Right ventricle myocardium superior (tissue), 1 donor: ENCODE measurements at regions not wholly inside any gene's neighbourhood (a gene's known extent, or its start where the extent isn't known, plus 50 kb on each side); places are given as distances from the start of the nearest gene placed in this dataset.
A peak's percentile ranks its signal among the peaks of the same experiment; 100 is the strongest.

Source experiments
- ATAC-seq: fragments of 200-7000 bp; cut with Tn5 transposase; one replicate; pipeline ENCODE4 v1.9.1; 2020; ENCODE audit warnings: mild to moderate bottlenecking; ENCODE audit not compliant: poor library complexity
- DNase-seq: peaks from one replicate; pipeline ENCODE4 v3.0.0-alpha.2; 2020
- intact Hi-C: fragments of 100-400 bp; cut with DNase I; formaldehyde crosslinking; loops from one replicate; pipeline ENCODE4 v1.11.2; 2022
- donor health status: DM: no; HTN: yes; CAD: no; lungs with severe emphysema.

DNA sequence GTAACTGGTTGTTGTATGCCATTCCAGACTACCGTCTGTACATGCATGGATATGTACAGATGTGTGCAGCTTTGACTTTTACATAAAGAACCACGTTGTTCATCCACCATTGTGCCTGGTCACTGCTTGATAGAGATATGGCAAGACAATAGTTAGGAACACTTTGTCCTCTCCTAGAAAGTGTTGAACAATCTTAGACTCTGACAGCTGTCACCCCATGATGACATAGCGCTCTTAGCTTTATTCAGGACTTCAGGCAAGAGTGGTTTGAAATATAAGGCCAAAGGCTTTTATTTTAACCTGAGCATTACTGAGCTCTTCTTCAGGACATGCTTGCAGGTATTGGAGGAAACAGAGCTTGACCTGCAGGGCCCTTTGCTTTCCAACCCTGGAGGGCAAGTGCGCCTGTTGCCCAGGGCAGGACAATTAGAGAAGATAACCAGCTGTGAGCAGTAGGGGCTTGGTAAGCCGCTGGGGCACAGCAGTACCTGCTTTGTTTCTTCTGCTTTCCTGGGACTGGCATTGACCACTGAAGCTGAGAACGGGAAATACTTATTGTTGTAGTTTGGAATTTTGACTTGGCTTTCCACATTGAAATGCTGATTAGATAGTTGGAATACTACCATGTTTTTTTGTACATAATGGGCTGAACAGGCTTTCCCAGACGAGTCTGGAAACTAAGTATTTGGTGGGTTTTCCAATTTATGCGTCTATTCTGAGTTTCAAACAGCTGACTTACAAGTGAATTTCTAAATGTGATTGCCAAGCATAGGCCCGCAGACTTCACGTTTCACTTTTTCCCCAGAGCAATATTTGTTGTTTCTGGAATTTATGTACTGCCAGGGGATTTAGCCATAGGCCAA is 51.1 kb downstream of the GARRE1 start:
- DNase-seq: no peak
- intact Hi-C loops: no loop called here
- ATAC-seq: peak; percentile 27

DNA sequence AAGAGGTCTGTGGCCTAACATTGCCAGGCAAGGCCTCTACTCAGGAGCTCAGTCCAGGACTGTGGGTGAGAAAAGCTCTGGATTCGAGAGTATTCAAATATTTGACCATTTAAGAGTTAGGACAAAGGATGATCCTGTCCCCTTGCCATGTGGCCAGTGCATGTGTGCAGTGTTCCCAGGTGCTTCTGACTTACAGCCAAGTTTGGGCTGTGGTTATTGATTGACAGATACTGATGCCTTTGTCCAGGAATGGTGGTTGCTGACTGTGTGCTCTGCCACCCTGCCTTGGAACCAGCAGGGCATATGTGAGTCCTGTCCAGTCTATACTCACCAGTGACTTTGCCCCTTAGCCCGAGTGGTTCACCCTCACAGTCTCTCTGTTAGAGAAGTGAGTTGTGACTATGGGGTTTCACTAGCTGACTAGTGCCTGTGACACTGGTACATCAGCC is 51.9 kb downstream of the GARRE1 start:
- ATAC-seq (peak; percentile 38), DNase-seq (no peak)
- intact Hi-C loops: no loop called here

DNA sequence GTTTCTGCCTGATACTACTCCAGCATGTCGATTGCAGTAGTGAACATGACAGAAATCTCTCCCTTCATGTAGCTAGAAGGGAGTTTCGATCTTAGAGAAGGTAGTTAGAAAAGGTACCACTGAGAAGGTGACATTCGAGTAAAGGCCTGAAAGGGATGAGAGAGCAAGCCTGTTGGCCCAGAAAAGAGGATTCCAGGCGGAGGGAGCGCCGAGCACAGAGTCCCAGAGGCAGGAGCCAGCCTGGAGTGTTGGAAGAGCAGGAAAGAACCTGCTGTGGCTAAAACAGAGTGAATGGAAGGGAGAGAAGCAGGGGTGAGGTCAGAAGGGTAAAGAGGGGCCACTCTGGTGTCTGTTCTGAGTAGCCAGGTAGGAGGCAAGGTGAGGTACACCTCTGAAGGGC is 52.5 kb downstream of the GARRE1 start:
- intact Hi-C loops: no loop called here
- DNase-seq: no peak

DNA sequence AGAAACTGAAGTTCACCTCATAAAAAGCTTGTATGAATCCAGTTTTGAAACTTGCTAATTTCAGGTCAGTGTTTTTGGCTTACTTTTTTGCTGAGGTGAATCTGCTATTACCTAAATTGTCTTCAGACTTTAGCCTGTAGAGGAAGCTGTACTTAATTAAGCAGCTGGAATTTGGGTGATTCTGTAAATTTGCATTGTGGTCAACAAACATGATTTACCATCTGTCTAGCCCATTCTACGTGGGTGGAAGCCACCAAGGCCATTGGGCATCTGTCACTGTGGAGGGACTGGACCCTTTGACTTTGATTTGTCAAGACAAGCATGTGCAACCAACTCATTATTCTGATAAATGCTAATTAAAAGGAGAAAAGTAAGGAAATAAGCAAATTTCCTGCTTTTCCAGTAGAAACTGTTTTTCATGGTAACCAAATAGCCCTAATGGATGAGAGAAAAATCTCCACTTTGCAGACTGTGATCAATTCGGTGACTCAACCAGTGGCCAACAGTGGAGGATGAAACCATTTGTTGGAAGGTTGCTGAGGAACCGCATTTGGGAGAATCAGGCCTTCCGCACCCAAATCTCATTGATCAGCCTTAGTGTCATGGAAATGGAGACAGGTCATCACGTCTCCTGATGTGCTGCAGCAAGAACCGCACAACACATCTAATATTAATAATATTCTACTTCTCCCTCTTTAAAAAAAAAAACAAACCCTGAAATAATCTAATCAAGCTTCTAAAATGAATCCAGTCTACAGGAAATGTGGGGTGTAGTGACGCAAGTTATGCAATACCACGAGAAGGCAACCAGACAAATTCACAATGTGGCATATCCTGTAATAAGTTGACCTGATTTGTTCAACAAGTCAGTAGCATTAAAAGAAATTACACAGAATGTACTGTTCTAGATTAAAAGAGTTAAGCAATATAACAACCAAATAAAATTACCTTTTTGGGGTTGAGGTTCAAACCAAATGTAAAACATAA is 54.3 kb downstream of the GARRE1 start:
- ATAC-seq: no peak
- DNase-seq: no peak
- intact Hi-C loops: no loop called here

More for the DNA sequence above, 52.5 kb downstream of the GARRE1 start:
- ATAC-seq: no peak

DNA sequence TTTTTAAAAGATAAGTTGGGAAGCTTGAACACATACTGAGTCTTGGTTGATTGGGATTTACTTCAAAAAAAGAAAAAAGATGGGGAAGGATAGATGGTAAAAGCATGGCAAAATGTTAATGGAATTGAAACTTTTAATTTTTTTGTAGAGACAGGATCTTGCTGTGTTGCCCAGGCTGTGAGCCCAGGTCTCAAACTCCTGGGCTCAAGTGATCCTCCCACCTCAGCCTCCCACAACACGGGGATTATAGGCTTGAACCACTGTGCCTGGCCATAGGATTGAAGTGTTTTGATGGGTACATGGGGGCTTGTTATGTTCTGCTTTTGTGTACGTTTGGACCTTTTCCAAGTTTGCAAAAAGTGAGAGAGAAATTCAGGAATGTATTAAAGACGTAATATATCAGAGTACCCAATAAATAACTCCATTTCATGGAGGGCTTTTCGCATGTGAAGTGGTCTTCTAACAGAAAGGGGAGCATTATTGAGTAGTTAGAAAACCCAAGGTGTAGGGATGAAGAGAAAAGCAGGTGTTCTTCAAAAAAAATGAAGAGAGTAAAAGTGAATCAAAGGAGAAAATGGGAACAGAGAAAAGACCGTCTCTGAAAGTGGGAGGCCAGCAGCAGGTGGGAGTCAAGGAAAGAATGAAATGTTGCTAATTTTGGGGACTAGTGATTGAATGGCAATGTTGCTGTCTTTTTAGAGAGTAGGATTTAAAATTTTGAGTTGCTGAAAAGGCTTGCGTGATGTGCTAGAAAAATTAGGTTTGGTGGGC is 55.2 kb downstream of the GARRE1 start:
- DNase-seq: no peak
- intact Hi-C loops: no loop called here
- ATAC-seq: no peak

DNA sequence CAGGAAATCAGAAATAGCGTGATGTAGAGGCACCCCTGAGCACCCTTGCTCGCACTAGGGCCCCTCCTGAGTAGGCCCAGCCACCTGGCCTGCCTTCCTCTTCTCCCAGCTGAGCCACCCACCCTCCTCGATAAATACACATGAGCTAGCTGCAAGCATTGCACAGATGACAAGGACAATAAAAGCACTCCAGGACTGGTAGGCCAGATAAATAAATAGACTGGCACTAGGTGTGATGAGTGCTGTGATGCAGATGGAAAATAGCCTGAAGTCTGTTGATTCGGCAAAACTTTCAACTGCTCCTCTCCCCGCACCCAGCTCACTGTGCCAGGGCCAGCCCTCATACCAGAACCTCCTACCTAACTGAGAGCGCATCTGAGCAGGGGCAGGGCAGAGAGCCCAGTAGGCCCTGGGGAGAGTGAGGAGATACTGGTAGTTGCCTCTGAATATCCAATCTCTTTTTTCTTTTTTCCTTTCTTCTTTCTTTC is 54.5 kb upstream of the GPI start:
- no peak for DNase-seq
- intact Hi-C loops: no loop called here

DNA sequence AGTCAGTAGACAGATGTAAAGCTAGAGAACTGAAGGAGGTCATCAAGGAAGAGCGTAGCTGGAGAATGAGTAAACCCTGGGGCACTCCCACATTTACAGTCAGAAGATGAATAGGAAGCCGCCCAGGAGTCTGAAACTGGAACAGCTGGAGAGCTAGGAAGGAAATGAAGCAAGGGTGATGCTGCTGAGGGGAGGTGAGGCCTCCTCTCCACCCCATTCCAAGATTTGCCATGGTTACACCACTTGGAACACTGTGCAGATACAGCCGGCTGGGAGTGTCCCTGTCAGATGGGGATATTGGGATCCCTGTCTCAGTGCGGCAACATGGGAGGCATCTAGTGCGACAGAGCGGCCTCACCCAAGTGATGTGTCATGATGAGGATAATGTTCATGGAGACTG is 51.8 kb upstream of the GPI start:
- ATAC-seq (no peak), DNase-seq (no peak)
- intact Hi-C loops: no loop called here

More for the DNA sequence above, 54.5 kb upstream of the GPI start:
- peak; percentile 46 for ATAC-seq

DNA sequence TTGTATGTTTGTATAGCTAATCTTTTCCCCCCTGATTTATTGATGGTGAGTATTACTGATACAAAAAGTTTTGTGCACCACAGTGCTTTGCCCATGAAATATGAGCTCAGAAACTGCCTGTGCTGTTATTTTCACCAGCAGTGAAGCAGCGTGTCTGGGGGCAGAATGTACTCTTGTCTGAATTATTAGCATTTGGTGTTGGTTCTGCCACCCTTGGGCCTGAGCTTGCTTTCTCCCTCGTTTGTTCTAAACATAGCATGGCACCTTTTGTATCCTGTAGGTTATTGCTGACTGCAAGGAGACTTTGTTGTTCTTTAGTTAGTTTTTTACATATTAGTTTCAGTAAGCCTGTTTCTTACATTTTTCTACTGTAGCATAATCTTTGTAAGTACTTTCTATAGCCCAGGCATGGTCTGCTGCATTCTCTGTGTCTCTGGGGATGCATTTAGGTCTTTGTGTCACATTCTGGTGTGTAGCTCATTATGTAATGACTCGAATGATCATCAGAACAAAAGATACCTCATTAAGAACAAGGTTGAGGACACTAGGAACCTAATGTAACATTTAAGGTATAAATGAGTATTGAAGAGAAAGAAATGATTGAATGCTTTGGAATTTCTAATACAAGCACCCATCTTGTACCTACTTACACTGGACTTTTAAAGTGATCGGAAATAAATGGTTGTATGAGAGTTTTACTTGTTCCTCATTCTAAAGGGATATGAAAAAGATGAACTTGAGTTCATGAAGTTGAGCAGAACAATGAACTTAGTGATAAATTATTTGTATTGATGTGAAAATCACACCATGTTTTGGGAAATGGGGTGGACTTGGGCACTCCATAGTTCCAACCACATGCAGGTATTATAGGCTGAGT is 50.3 kb upstream of the GPI start:
- intact Hi-C loops: no loop called here
- no peak for DNase-seq
- ATAC-seq: no peak
